ENCODE measurements at regions not wholly inside any gene's neighbourhood (a gene's known extent, or its start where the extent isn't known, plus 50 kb on each side); places are given as distances from the start of the nearest gene placed in this dataset.
A peak's percentile ranks its signal among the peaks of the same experiment; 100 is the strongest.

- peak overlapping the region; percentile 15 to 72 (median 54) for H3K27ac ChIP-seq (replicated peaks in 1 of 4)
- DNase-seq (ENCODE audit: extremely low spot score), result no peak
- intact Hi-C loops (cut with DNase I), result no loop called here
These were observed 59.4 kb upstream of the GK2 start for GRCh38 chr4:79467246-79467932.

GRCh38 chr4:79466621-79467020 lies 58.6 kb upstream of the GK2 start:
- peak overlapping the region in 3 of 4 donors; percentile 50 to 72 (median 58) for H3K27ac ChIP-seq (replicated peaks in 1 of 4)
- TF ChIP-seq POLR2A (IDR thresholded peaks at IDR 0.05; ENCODE audit: low read depth) (no peak), EP300 (IDR thresholded peaks at IDR 0.05) (no peak), POLR2AphosphoS5 (IDR thresholded peaks at IDR 0.05) (no peak), CTCF (IDR thresholded peaks at IDR 0.05) (no peak)

More at GRCh38 chr4:79467246-79467932, 59.4 kb upstream of the GK2 start:
- Histone ChIP-seq H3K4me1 (peaks cover 3 to 22% (median 11%) of the 10 kb centered on the region in 4 donors), H3K9me3 (no peaks in the 10 kb centered on the region), H3K4me3 (no peak overlapping the region), H3K36me3 (no peaks in the 10 kb centered on the region), H3K27me3 (no peaks in the 10 kb centered on the region)
- TF ChIP-seq CTCF (IDR thresholded peaks at IDR 0.05) (no peak), POLR2AphosphoS5 (IDR thresholded peaks at IDR 0.05) (peak in 1 of 2 donors; percentile 33)

More at GRCh38 chr4:79466621-79467020, 58.6 kb upstream of the GK2 start:
- WGBS, result 28% methylated on average over 1 of the region's 1 CpG
- Histone ChIP-seq H3K27me3 (no peaks in the 10 kb centered on the region), H3K9me3 (no peaks in the 10 kb centered on the region), H3K36me3 (no peaks in the 10 kb centered on the region), H3K4me3 (no peak overlapping the region), H3K4me1 (peaks cover 3 to 22% (median 11%) of the 10 kb centered on the region in 4 donors)
- intact Hi-C loops (cut with DNase I), result no loop called here
- no peak for DNase-seq (ENCODE audit: extremely low spot score)

Small RNAs in the stretch of these regions (small RNA-seq; reads per million reads assigned to genes)
- 0 reads per million in 3 donors for gene RF00072

All from esophagus muscularis mucosa (tissue), 4 donors.